ENCODE measurements at regions not wholly inside any gene's neighbourhood (a gene's known extent, or its start where the extent isn't known, plus 50 kb on each side); places are given as distances from the start of the nearest gene placed in this dataset.

- H3K9me3 ChIP-seq (ENCODE audit: control insufficient read depth in 1 of 2, insufficient read depth in 1 of 2, low read depth in 1 of 2, low read length in 2 of 2) = peaks cover 4 to 16% of the 10 kb centered on the region in 2 experiments; a peak in 3 of 4 replicates
- DNase-seq (ENCODE audit: low read depth, low spot score) = no peak
Measured at GRCh38 chr21:22813201-22813600, 1815.0 kb downstream of the NCAM2 start.

More at GRCh38 chr21:22813201-22813600, 1815.0 kb downstream of the NCAM2 start:
- ChIA-PET RAD21 (ENCODE audit: low non-redundant PET in 1 of 2, low total read pairs in 2 of 2, uncharacterized antibody in 2 of 2, unreplicated experiment in 2 of 2) (no interaction called here), CTCF (no interaction called here), POLR2A (no interaction called here)
- no peak for TF ChIP-seq POLR2A (IDR thresholded peaks at IDR 0.05; ENCODE audit: borderline replicate concordance, extremely low read depth, insufficient read depth, insufficient read length)
- TF ChIP-seq SIN3A (IDR thresholded peaks at IDR 0.05; ENCODE audit: low read depth) = no peak
- TF ChIP-seq EZH2phosphoT487 (IDR thresholded peaks at IDR 0.05; ENCODE audit: borderline replicate concordance) = no peak
- no peak for TF ChIP-seq YY1 (IDR thresholded peaks at IDR 0.05; ENCODE audit: extremely low read depth, insufficient replicate concordance, low read depth, low read length)
- TF ChIP-seq CBX3 (IDR thresholded peaks at IDR 0.05; ENCODE audit: low read depth) = no peak
- TF ChIP-seq, protein P1, sequence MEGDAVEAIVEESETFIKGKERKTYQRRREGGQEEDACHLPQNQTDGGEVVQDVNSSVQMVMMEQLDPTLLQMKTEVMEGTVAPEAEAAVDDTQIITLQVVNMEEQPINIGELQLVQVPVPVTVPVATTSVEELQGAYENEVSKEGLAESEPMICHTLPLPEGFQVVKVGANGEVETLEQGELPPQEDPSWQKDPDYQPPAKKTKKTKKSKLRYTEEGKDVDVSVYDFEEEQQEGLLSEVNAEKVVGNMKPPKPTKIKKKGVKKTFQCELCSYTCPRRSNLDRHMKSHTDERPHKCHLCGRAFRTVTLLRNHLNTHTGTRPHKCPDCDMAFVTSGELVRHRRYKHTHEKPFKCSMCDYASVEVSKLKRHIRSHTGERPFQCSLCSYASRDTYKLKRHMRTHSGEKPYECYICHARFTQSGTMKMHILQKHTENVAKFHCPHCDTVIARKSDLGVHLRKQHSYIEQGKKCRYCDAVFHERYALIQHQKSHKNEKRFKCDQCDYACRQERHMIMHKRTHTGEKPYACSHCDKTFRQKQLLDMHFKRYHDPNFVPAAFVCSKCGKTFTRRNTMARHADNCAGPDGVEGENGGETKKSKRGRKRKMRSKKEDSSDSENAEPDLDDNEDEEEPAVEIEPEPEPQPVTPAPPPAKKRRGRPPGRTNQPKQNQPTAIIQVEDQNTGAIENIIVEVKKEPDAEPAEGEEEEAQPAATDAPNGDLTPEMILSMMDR (IDR thresholded peaks at IDR 0.05 in 2 of 3, conservative IDR thresholded peaks at IDR 0.05 in 1 of 3; ENCODE audit: borderline replicate concordance in 1 of 3, insufficient read depth in 1 of 3, low read depth in 2 of 3, low read length in 2 of 3) = no peak
- no peak for TF ChIP-seq FOSL1 (IDR thresholded peaks at IDR 0.05; ENCODE audit: low read depth)
- no peak for TF ChIP-seq REST (IDR thresholded peaks at IDR 0.05; ENCODE audit: low read depth)
- no peak for TF ChIP-seq ZNF274 (IDR thresholded peaks at IDR 0.05; ENCODE audit: low read depth, low read length)
- TF ChIP-seq SP1 (IDR thresholded peaks at IDR 0.05; ENCODE audit: low read depth) = no peak
- TF ChIP-seq ATF3 (IDR thresholded peaks at IDR 0.05) = no peak
- no peak for TF ChIP-seq POLR2AphosphoS5 (IDR thresholded peaks at IDR 0.05; ENCODE audit: low read depth, low read length)
- TF ChIP-seq JUND (IDR thresholded peaks at IDR 0.05) = no peak
- TF ChIP-seq RAD21 (IDR thresholded peaks at IDR 0.05; ENCODE audit: low read depth) = no peak
- TF ChIP-seq EGR1 (IDR thresholded peaks at IDR 0.05; ENCODE audit: low read depth) = no peak
- TF ChIP-seq, protein P2, sequence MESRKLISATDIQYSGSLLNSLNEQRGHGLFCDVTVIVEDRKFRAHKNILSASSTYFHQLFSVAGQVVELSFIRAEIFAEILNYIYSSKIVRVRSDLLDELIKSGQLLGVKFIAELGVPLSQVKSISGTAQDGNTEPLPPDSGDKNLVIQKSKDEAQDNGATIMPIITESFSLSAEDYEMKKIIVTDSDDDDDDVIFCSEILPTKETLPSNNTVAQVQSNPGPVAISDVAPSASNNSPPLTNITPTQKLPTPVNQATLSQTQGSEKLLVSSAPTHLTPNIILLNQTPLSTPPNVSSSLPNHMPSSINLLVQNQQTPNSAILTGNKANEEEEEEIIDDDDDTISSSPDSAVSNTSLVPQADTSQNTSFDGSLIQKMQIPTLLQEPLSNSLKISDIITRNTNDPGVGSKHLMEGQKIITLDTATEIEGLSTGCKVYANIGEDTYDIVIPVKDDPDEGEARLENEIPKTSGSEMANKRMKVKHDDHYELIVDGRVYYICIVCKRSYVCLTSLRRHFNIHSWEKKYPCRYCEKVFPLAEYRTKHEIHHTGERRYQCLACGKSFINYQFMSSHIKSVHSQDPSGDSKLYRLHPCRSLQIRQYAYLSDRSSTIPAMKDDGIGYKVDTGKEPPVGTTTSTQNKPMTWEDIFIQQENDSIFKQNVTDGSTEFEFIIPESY (IDR thresholded peaks at IDR 0.05; ENCODE audit: extremely low read depth, insufficient replicate concordance, low read length) = no peak
- no peak for TF ChIP-seq TCF7L2 (IDR thresholded peaks at IDR 0.05; ENCODE audit: borderline replicate concordance, extremely low read depth, insufficient read depth, insufficient read length)
- no peak for TF ChIP-seq SRF (IDR thresholded peaks at IDR 0.05; ENCODE audit: low read depth)
- Histone ChIP-seq H3K4me2 (ENCODE audit: low read length) (no peak overlapping the region), H3K4me3 (replicated peaks in 1 of 2; ENCODE audit: low read depth in 1 of 2, low read length in 2 of 2) (no peak overlapping the region), H3K9ac (ENCODE audit: low read length) (no peak overlapping the region), H2AFZ (ENCODE audit: low read depth, low read length, poor library complexity, severe bottlenecking) (no peak overlapping the region), H4K20me1 (ENCODE audit: insufficient read depth) (no peaks in the 10 kb centered on the region), H3K4me1 (ENCODE audit: control insufficient read depth in 1 of 2, insufficient read depth in 2 of 2, low read length in 2 of 2) (no peaks in the 10 kb centered on the region), H3K9me2 (ENCODE audit: insufficient read depth) (no peaks in the 10 kb centered on the region), H3K36me3 (ENCODE audit: control insufficient read depth in 1 of 2, insufficient read depth in 2 of 2, low read length in 2 of 2) (no peaks in the 10 kb centered on the region), H3K27ac (ENCODE audit: low read depth, low read length) (no peak overlapping the region), H3K27me3 (ENCODE audit: insufficient read depth, low read length) (no peaks in the 10 kb centered on the region), H3K79me2 (ENCODE audit: insufficient read depth, low read length) (no peaks in the 10 kb centered on the region)
- no TSS peak for BruUV-seq (replicated peaks)
- no peak for ATAC-seq
- intact Hi-C loops (cut with micrococcal nuclease) = no loop called here

Measured in HCT116 (cell line).